ENCODE measurements at regions not wholly inside any gene's neighbourhood (a gene's known extent, or its start where the extent isn't known, plus 50 kb on each side); places are given as distances from the start of the nearest gene placed in this dataset.

GRCh38 chr10:121677880-121678279, 79.6 kb upstream of the FGFR2 start (continued):
- TF ChIP-seq CREB1 (CRISPR knock-in tag; IDR thresholded peaks at IDR 0.05; ENCODE audit: low read depth): no peak
- TF ChIP-seq ETS1 (IDR thresholded peaks at IDR 0.05): no peak
- no peak for TF ChIP-seq REST (IDR thresholded peaks at IDR 0.05; ENCODE audit: unreplicated experiment)
- no peak for TF ChIP-seq POLR2AphosphoS5 (IDR thresholded peaks at IDR 0.05; ENCODE audit: low read depth)
- no peak for TF ChIP-seq STAT1 (IDR thresholded peaks at IDR 0.05; ENCODE audit: unreplicated experiment)
- TF ChIP-seq ZNF331 (CRISPR knock-in tag; IDR thresholded peaks at IDR 0.05; ENCODE audit: low read depth): no peak
- no peak for TF ChIP-seq EZH2 (IDR thresholded peaks at IDR 0.05; ENCODE audit: low read depth, unreplicated experiment)

- H3K4me3 ChIP-seq: no peak overlapping the region
- DNase-seq (ENCODE audit: low spot score) (no peak), ATAC-seq (no peak)
- no peaks in the 10 kb centered on the region for H3K79me2 ChIP-seq (replicated peaks; ENCODE audit: insufficient read depth)
- Mint-ChIP-seq H3K9me3 (peaks cover 37% of the 10 kb centered on the region), H3K4me3 (no peak overlapping the region), H3K27me3 (ENCODE audit: insufficient read depth, low read depth, poor library complexity) (peaks cover 7% of the 10 kb centered on the region), H3K27ac (no peak overlapping the region), H3K36me3 (ENCODE audit: low read depth) (peaks cover 27% of the 10 kb centered on the region), H3K4me1 (peaks cover 4% of the 10 kb centered on the region; the same call in 2 of the 3 replicates)
- H2AFZ ChIP-seq: no peak overlapping the region
- no peaks in the 10 kb centered on the region for H3K27me3 ChIP-seq (ENCODE audit: insufficient read depth)
- H3K36me3 ChIP-seq (ENCODE audit: insufficient read depth): no peaks in the 10 kb centered on the region
- no peaks in the 10 kb centered on the region for H4K20me1 ChIP-seq (replicated peaks; ENCODE audit: insufficient read depth)
- no peak overlapping the region for H3K4me2 ChIP-seq
- H3K4me1 ChIP-seq (ENCODE audit: insufficient read depth): no peaks in the 10 kb centered on the region
- no peak overlapping the region for H3K27ac ChIP-seq (ENCODE audit: low read depth)
- no peaks in the 10 kb centered on the region for H3K9me2 ChIP-seq (ENCODE audit: insufficient read depth)
- H3F3A ChIP-seq (replicated peaks; ENCODE audit: low read depth): no peaks in the 10 kb centered on the region
- TF ChIP-seq CTCF (conservative IDR thresholded peaks at IDR 0.05; ENCODE audit: low read depth in 2 of 2) (no peak), CREB1 (CRISPR knock-in tag; IDR thresholded peaks at IDR 0.05; ENCODE audit: low read depth) (no peak), REST (IDR thresholded peaks at IDR 0.05; ENCODE audit: unreplicated experiment) (no peak), ZNF331 (CRISPR knock-in tag; IDR thresholded peaks at IDR 0.05; ENCODE audit: low read depth) (no peak), EZH2 (IDR thresholded peaks at IDR 0.05; ENCODE audit: low read depth, unreplicated experiment) (no peak), JUNB (IDR thresholded peaks at IDR 0.05; ENCODE audit: unreplicated experiment) (no peak)
Observed at GRCh38 chr10:121675344-121675743, 77.1 kb upstream of the FGFR2 start.

Measured in GM23338 (cell line).